Hypothalamus (tissue), 51 donors: ENCODE measurements at regions not wholly inside any gene's neighbourhood (a gene's known extent, or its start where the extent isn't known, plus 50 kb on each side); places are given as distances from the start of the nearest gene placed in this dataset.
A peak's percentile ranks its signal among the peaks of the same experiment; 100 is the strongest.

Source experiments
- DNase-seq, 51 donors: peaks; one replicate each; lab custom pipeline; 2025; lab: John Stamatoyannopoulos, UW

DNA sequence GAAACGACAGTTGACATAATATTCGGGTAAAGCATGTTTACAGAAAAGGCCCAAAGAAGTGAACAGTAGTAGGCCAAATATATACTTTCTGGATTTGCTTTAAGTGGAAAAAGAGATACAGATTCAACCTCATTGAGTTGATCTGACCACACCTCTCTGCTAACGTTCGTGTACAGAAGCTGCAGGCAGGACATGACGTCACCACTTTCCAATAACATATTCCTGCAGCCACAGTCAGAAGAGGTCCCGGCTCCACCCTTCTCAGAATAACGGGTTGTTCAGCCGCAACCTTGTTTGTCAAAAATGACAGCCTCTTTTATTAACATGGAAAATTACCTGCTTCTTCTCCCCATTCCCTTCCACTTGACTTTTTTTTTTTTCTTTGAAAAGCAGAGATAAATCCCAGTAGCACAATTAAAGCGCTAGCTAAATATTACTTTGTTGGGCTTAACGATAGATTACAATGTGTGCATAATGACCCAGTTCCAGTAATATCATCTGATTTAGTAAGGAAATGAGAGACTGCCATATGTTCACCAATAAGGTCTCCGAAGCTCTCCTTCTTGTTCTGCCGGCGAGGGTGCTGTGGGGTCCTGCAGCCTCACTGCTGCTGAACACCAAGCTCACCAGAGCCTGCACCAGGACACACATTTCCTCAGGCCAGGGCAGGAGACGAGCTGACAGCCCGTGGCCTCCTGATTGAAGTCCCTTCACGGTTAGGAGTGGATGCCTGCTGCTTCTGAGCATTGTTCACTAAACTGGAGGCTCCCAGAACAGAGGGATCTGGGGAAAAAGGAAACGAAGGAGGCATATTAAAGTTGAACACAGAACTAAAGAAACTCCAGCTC lies 451.0 kb upstream of the SALL3 start:
- no peak for DNase-seq

DNA sequence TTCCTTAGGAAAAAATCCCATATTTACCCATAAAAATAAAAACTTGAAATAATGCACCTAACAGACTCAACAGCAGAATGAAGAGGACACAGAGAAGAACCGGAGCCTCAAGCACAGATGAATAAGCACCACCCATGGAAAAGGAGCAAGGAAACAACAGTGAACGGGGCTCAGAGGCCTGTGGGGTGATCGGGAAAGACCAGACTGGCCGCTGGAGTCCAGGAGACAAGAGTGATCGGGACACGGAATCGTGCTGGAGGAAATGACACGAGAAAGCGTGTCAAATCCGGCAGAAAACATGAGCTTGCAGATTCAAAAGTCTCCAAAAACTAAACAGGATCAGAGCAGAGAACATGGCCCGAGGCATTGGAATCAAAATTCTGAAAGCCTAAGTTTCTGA lies 448.0 kb upstream of the SALL3 start:
- DNase-seq, result no peak

DNA sequence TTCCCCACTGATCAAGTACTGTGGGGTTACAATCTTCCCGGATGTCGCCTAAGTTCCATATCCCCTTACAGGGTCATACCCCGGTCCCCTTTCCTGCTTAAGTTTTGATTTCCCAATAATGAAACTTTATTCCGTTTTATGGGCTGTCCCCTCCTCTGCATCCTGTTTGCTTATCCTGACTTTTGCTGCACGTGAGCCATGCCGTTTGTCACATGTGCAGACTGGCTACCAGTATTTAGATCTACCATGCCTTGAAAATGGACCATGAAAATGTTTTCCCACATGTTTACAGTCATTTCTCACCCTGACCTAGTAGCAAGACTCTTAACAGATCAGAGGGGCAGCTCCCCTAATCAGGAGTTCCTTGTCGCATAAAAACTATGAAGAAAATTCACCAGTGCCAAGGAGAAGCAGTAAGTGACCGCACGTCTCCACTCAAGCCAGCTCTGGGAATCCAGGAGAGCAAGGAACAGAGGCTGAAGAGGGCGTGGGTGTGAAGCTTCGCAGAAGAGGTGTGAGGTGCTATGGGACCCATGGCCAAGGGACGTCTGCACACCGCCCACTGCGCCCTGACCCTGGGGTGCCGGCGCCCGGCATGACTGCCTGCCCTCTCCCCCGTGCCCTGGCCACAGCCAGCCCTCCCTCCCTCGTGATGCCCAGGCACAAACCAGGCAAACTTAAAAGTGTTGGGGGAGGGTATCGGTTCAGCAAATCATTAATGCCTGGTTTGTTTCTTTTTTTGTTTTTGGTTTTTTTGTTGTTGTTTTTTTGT lies 440.8 kb upstream of the SALL3 start:
- no peak for DNase-seq

DNA sequence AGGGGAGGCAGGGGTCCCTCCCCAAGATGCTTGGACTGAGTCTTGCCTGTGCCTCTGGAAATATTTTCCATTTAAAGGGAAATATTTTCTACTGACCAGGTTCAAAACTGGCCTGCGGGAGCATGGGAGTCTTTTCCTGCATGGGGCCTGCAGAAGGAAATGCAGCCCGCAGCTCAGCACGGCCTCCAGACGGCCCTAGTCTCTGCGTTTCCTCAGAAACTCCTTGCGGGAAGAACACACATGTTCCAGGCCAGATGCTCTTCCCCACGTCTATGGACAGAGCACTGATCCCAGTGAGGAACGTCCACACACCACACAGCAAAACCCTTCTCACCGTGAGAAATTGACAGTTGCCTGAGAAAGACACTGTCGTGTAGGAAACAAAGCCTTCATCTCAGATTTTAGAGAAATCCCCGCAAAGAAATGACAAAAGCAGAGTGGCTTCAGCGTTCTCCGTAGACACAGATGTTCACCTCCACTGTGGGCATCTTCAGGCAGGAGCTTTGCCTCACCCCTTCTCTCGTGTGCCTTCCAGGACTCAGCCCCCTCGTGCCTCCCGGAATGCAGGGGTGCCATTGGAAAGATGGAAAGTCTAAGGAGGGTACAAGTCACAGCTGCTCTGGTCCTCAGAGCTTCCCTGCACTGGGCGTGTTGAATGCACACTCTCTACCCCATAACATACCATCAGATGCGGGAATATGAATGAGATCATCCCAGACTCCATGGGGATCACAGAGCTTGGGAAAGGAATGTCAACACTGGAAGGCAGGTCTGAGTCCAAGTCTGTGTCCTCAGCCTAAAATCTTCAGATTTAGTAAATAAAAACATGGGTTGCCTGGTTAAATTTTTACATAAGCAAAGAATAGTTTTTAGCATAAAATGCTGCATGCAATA lies 438.7 kb upstream of the SALL3 start:
- no peak for DNase-seq

DNA sequence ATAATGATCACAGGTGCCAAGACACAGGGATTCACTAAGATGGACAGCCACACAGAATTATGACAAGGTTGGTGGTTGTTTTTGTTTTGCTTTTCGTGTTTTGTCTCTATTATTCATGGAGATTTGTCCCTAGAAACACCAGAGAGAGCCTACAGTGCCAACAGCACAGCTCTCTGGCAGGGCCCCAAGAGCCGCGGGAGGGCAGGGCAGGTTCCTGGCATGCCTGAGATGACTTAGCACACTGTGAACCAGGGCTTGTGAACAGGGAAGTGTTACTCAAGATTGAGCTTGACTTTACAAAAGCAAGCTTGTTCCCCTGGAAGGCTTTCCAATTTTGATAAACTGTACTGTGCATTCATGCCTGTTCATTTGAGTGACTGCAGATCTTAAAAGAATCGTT lies 437.4 kb upstream of the SALL3 start:
- peak in 40 of 51 donors; percentile 6 to 73 (median 40) for DNase-seq

DNA sequence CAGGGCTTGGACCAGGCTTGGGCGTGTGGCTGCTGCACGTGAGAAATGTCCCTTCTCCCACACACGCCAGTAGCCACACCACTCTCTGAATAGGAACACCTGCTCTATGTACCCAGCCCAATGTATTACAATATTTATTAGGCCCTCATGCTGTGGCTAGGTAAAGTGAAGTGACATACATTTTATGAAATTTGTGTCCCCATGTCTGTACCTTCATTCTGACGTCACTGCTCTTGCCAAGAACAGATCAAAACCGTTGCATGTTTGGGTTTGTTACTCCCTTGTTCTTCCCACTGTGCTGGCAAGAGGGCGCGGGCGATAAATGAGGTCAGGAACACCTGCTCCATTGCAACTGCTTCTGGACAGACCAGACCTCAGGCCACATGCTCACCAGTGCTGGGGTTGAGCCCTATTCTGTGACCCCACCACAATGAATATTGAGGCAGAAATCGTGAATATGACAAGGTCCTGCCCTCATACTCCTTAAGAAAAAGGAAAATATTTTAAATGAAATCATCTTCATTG lies 436.4 kb upstream of the SALL3 start:
- DNase-seq, result no peak

DNA sequence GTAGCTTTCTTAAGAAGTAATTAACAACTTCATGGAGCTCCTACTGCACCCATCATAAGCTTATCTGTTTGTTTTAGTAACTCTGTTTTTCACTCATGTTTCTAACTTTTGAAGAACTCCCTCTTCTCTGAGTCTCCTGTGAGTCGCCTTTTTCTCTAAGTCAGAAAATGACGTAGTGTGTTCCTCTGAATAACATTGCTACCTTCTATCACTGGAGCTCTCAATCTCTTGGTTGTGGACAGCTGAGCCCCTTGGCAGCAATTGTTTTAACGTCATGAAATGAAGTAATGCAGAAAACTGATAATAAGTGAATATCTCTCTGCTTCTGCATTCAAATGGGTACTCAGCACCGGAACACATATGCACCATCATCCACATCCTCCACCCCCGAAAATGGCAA lies 433.3 kb upstream of the SALL3 start:
- no peak for DNase-seq

DNA sequence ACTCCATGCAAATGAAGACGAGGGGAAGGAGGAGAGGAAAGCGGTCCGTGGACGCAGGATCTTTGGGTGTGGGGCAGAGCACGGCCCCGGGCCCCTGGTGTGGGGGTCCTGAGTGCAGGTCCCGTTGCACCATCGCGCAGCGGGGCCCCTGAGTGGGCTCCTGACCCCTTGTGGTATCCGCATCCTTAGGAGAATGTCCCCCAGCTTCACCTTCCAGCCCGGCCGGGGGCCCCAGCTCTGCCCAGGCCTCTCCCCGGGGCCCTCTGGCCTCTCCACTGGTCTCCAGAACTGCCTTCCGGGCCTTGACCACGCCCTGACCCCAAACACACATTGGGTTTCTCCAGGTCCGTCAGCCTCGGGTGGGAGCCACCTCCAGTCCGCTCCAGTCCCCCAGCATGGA lies 431.8 kb upstream of the SALL3 start:
- no peak for DNase-seq

DNA sequence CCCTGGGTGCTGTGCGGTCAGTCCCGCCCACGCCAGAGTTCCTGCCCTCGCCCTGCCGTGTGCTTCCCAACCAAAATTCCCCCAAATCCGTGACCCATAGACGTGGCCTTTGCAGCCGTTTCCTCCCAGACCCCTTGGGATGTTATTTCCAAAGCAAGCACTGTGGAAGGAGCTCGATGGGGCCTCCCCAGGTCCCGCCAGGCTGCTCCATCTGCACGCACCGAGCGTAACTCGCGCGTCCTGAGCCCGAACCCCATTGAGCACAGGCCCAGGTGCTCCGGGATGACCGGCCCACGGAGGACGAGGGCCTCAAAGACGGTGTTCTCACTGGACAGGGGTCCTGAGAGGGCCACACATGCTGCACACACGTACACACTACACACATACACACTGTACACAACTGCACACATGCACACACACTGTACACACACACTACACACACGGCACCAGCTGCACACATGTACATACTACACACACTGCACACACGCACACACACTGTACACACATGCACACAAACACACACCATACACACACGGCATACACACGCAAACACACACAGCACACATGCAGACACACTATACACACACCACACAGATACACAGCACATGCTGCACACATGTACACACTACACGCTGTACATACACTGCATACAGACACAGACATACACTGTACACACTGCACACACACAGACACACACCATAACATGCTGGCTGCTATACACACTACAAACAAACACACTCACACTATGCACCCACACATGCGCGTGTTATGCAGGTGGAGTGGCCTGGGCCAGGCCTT lies 431.2 kb upstream of the SALL3 start:
- no peak for DNase-seq

DNA sequence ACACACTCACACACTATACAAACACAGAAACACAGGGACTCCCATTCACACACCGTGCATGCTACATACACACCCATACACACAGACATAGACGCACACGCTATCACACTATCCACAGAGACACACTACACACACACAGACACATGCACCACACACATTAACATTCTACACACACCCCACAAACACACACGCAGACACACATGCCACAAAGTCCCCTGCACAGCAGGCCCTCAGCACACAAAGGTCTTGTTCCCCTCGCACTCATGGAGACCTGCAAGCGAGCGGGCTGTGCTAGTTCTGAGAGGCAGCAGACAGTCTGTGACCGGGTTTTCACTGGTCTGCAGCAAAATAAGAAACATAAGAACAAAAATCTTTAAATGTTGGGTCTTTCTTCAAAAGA lies 429.6 kb upstream of the SALL3 start:
- no peak for DNase-seq

DNA sequence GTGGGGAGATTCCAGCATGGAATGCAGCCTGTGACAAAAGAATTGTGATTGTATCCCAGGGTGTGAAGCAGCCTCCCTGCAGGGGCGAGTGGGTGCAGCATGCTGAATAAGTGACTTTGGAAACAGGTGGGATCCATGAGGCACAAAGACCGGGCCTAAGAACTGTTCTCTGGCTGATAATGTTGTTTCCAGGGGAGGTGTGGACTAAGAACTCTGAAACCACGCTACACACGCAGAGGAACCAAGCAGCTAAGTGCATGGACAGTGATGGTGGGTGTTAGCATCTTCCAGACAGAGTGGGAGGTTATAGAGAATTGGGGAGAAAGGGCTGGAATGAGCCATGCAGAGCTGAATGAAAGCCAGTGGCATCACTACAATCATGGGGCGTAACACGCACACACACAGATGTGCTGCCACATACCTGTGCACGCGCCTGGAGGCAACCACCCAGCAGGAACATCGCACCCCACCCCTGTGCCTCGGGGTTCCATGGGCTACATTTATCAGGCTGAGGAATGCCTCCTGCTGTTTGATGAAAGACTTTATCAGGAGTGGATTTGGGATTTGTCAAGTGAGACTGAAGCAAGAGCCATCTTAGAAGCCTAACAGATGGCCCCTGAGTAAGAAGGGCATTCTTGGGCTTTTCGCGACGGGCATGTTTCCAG lies 424.5 kb upstream of the SALL3 start:
- DNase-seq, result no peak

DNA sequence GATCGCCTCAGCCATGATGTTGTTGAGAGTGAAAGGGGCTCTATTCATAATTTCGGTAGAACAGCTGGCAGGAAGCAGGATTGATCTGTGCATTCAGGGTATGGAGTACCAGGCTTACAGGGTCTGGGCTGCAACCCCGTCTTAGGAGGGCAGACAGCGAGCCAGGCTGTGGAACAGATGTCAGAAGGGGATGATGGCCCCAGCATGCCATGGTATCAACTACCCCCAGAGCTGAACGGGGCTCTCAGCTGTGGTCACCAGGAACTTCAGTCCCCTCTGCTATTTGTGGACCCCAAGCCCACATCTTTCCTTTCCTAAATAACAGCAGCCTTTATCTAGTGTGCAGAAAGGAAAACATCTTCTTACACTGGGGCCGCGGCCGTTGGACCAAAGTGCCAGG lies 422.2 kb upstream of the SALL3 start:
- no peak for DNase-seq

DNA sequence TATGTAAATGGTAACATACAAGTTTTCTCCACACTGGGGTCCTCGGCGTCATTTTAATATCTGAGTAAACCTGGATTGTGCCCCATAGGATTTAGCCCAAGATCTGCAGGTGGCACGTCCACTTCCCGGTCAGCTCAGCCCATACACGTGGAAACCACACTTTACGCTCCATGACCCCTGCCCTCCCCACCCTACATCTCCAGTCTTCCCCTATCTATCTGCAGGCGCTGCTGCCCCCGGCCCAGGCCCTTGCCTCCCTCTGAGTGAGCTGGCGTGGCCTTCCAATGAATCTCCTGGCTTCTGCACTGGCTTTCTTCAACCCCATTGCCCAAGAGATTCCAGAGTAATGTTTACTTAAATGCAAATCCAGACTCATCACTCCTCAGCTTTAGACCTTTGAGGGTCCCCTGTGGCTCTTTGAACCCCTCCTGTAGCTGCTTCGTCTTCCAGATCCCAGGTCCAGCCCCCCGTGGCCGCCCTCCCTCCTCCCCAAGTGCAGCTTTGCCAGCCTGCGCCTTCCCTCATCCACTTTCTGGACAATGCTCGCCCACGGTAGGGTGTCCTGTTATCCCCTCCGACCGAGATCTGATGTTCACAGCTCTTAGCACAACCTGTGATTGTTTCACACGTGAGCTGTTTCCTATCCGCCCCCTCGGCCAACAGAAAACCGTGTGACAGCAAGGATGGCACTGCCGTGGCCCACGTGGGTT lies 421.4 kb upstream of the SALL3 start:
- DNase-seq, result no peak

DNA sequence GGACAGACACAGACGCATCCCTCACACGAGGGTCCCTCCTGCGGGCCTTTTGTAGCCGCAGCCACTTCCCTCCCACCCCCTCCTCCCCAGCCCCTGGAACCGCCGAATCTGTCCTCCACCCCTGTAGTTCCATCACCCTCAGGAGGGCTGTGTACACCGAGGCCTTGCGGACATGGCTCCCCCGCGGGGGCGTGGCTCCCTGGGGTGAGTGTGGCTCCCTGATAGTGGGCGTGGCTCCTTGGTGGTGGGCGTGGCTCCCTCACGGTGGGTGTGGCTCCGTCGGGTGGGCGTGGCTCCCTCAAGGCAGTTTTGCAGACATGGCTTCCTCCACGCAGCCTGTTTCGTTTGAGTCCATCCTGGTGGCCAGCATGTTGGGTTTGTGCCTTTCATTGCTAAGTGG lies 420.7 kb upstream of the SALL3 start:
- no peak for DNase-seq

DNA sequence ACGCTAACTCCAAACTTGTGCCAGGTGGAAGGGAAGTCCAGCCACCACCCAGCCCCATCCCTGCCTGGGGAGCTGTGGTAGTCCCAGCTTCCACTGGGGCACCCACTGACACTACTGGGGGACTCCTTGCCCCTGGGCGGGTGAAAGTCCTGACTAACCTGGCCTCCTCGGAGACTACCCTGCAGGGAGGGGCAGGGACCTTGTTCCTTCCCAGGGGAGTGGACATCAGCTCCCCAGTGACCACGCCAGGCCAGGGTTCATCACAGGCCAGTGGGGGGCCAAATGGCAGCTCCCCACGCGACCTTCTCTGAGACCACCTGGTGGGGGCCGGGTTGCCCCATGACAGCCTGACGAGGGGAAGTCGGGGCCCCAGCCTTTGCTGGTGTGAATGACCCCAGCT lies 420.0 kb upstream of the SALL3 start:
- DNase-seq, result no peak

DNA sequence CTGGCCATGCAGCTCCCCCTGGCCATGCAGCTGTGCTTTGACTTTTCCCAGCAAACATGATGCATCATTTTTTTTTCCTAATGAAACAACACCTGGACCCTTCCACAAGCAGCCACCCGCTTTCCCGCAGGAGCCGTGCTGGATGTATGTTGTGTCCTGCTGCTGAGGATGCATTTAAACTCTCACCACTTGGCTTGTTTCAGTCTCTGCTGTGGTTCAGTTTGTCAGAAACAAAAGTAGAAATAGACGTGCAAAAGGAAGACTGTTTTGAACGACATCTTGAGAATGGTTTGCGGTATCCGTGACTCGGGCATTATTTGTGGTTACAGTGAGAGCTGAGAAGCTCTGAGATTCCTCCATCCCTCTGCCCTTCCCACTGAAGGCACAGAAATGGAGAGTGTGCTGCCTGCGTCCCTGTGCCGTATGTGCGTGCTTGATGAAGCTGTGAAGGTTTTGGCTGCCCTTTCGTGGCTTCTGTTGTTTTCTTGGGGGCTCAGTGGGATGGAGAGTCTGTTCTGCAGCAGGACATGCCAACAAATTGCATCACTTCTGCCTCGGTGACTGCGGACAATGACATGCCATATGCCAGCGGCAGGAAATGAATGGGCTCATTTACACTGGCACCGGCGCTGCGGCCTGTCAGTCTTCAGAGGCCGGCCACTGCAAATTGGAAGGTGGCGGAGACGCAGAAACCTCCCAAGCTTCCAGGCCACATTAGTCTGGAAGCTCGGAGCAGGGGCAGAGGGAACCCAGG lies 417.7 kb upstream of the SALL3 start:
- DNase-seq, result peak in 32 of 51 donors; percentile 3 to 71 (median 30)

DNA sequence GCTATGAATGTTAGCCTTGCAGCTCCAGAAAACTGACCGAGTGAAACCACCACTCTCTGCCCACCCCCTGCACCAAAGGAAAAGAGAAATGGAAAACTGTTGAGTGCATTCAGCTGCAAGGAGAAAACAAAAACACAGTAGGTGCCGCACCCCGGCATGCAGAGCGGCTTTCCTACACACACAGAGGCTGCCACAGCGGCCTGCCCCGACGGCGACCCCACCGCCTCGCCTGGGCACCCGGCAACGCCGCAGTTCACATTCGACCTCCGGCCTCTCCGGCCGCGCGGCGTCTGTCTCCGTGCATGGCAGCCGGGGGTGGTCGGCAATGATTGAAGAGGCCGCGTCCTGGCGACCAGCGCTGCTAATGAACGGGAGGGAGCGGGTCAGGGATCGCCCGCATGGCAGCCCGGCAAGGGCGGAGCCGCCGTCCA lies 417.1 kb upstream of the SALL3 start:
- no peak for DNase-seq

DNA sequence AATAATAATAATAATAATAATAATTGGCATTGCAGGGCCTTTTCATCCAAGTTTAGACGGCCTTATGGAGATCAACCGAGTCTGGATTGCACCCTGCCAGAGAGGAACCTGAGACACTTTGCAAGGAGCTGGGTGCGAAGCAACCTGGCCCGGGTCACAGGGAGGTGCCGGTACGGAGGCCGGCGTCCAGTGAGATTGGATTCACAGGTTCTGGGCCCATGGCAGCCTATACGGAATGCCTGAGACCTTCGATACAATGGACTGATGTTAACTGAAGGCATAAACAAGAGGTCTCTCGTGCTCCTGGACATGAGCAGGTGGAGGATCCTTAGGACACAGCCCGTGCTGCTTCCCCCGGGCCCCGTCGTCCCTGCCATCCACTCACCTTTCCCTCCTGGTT lies 416.5 kb upstream of the SALL3 start:
- no peak for DNase-seq
